Hematopoietic multipotent progenitor cell treated with erythropoietin and hydrocortisone succinate and interleukin-3 and kit ligand, for 8 days (in vitro differentiated cells): ENCODE measurements at regions not wholly inside any gene's neighbourhood (a gene's known extent, or its start where the extent isn't known, plus 50 kb on each side); places are given as distances from the start of the nearest gene placed in this dataset.

Source experiments
- DNase-seq: peaks from one replicate; pipeline ENCODE4 v3.0.0-alpha.2; 2015

GRCh38 chr13:34647379-34648150, 294.5 kb upstream of the NBEA start:
- DNase-seq: no peak

- no peak for DNase-seq
Measured at GRCh38 chr13:34654203-34654602, 287.9 kb upstream of the NBEA start.

DNA sequence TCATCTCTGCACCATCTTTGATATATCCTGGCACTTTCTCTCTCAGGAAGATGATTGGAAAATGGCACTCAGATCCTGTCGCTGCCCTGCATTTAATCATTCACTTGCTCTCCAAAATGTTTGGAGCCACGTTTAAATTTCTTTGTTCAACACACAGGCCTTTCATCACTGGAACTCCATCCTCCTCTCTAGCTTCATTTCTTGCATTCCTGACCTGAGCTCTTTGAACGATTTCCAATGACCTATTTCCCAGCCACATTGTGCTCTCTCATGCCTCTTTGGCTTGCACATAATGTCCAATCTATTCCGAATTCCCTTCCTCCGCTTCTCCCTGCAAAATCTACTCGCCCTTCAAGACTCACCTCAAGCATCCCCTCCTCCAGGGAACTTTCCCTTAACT, 287.4 kb upstream of the NBEA start:
- no peak for DNase-seq

DNA sequence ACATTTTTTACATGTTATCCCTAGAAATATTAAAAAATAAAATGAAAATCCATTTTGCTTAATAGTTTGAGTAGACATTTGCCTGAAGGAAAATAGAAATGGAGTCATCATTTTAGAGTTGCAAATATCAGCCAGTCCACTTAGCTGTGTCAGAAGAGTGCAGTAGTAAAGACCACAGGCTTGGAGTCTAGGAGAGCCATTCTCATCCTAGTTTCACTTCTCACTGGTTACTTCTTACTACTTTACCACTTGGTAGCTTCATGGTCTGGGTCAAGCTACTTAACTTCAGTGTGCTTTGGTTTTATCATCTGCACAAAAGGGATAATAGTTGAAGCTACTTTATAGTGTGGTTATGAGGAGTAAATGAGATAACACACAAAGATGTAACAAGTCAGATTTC, 286.5 kb upstream of the NBEA start:
- no peak for DNase-seq

GRCh38 chr13:34657716-34658115, 284.4 kb upstream of the NBEA start:
- no peak for DNase-seq

- no peak for DNase-seq
Measured at GRCh38 chr13:34667286-34668218, 274.5 kb upstream of the NBEA start.

DNA sequence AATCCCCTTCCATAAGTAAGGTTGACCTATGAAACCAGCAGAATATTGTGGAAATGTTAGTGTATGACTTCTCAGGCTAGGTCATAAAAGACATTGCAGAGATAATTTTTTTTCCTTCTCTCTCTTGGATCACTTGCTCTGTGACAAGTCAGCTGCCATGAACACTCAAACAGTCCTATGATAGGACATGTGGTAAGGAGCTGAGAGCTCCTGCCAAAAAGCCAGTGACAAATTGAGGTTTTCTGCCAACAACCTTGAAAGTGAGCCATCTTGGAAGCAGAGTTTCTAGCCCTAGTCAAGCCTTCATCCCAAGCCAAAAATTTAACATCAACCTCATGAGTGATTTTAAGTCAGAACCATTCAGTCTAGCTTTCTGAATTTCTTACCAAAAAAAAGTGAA, 270.9 kb upstream of the NBEA start:
- DNase-seq: no peak

- no peak for DNase-seq
Measured at GRCh38 chr13:34672631-34673030, 269.4 kb upstream of the NBEA start.

DNA sequence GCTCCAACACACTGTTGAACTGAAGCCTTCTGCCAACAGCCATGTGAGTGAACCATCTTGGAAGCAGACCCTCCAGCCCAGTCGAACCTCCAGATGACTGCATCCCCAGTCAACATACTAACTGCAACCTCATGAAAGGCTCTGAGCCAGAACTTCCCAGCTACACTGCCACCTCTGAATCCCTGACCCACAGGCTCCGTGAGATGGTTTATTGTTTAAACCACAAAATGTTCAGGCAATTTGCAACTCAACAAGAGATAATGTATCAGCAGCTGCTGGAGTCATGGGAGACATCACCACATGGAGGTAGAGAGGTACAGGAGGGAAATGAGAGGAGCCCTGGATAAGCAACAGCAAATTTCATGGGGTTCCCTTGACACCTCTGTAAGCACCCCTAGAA, 266.4 kb upstream of the NBEA start:
- DNase-seq: no peak

- DNase-seq: no peak
Measured at GRCh38 chr13:34678154-34678553, 263.9 kb upstream of the NBEA start.

DNA sequence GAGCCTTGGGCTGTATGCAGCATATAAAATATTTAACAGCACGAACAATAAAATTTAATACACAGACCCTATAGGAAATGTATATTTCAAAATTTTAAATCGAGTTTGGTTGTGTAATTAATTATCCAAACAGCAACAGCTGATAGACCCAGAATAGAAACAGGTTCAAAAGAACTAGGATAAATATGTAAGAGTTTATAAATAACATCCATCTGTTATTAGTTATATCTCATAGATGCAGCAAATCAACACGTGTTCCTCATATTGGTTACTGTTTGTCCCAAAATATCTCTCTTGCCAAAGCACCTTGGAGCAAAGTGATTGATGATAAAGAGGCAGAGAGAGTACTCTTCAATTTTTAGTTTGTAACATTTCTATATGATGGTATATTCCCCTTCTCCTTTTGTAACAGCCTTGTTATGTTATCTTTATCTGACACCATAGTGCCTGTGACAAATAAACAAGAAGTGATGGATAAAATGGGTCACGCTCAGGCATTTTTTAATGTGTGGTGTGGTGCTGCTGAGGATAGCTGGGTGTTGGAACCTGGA, 260.6 kb upstream of the NBEA start:
- DNase-seq: no peak

DNA sequence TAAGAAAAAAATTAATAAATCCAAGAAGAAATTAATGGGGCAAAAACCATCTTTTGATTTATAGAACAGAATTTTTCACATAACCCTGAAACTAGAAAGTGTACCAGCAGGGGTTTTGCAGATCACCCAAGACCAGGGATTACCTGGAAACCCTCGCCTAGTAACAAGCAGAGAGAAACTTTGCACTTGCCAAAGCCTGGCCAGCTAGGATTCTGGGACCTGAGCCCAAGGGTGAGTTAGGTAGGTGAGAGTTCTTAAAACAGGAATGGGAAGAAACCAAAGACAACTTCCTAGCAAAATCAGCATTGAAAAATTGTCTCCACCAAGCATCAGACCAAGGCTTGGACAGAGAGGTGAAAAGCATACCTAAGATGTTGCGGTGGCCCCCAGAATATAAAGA, 247.0 kb upstream of the NBEA start:
- no peak for DNase-seq

DNA sequence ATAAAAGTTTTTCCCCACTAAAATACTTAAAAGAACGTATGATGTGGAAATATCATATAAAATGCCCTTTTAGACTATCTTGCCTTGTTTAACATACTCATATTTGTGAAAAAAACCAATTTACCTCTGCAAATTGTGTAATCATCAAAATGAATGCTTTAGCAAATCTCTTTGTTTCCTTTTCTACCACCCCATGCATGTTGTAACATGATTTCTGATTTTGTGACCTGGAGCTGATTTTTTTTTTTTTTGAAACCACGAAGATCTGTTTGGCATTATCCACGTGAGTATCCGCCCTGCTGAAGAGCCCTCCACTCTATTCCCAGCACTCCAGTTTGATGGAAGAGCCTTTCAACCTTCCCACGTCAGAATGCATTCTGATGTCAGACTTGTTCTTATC, 245.8 kb upstream of the NBEA start:
- no peak for DNase-seq

DNA sequence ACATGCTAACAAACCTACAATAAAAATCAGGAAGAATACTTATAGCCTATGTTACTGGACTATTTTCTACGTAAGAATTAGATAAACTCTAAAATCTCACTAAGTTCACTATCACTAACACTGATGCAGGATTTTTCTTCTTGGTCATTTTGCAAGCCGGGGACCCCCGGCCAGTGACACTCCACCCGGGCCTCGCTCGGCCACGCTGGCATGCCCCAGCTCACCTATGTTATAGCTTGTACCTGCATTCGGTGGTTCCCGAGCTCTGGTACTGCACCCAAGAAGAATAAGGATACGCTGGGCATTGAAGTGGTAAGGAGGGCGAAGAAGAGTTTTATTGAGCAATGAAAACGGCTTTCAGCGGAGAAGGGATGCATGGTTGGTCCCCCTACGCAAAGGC, 245.3 kb upstream of the NBEA start:
- no peak for DNase-seq

- no peak for DNase-seq
Measured at GRCh38 chr13:34698945-34699344, 243.1 kb upstream of the NBEA start.

DNA sequence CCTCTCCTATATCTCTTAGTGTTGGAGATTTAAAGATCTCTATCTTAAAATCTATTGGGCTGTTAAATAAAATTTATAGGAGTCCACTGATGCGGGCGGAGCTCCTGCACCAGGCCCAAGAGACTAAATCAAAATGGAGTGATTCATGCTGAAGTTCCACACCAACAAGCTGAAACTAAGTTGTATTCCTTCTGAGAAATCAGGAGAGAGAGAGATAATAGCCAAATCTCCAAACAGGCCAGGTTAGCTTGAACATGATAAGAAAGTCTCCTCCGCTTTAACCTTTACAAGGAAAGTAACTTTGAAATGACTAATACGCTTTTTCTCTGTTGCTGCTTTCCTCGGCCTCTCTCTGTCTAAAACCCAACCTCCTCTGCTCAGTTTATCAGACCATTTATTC, 241.9 kb upstream of the NBEA start:
- no peak for DNase-seq

GRCh38 chr13:34701919-34702318, 240.2 kb upstream of the NBEA start:
- DNase-seq: no peak

DNA sequence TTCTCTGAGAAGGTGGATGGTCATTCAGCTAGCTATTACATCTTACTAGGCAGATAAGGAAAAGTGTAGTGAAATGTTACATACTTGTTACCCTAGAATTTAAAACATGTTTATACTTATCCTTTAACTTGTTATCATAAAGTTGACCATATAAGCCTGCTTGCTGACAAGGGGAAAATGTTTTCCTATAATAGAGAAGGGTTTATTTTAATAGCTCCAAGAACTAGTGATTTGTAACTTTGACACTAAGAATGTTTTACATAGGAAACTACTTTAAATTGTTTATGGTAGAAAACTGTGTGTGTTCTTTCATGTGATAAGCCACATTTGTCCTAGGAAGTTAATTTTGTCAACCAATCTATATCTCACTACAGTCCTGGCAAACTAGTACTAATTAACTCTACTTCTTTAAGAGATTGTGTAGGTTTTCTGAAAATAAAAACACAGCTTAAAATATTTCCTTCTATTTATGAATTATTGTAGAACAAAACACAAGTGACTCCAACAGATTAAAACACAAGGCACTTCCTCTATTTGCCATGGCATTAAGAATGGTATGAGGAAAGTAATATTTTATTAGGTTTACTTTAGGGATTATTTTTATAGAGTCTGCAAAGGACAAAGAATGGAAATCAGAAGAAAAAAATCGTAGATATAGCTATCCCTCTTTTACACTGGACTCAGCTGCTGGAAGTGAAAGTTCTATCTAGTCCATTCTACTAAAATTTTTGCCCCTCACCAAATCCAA, 233.3 kb upstream of the NBEA start:
- DNase-seq: no peak

GRCh38 chr13:34719060-34719875, 222.8 kb upstream of the NBEA start:
- DNase-seq: no peak

GRCh38 chr13:34720618-34721017, 221.5 kb upstream of the NBEA start:
- DNase-seq: no peak

DNA sequence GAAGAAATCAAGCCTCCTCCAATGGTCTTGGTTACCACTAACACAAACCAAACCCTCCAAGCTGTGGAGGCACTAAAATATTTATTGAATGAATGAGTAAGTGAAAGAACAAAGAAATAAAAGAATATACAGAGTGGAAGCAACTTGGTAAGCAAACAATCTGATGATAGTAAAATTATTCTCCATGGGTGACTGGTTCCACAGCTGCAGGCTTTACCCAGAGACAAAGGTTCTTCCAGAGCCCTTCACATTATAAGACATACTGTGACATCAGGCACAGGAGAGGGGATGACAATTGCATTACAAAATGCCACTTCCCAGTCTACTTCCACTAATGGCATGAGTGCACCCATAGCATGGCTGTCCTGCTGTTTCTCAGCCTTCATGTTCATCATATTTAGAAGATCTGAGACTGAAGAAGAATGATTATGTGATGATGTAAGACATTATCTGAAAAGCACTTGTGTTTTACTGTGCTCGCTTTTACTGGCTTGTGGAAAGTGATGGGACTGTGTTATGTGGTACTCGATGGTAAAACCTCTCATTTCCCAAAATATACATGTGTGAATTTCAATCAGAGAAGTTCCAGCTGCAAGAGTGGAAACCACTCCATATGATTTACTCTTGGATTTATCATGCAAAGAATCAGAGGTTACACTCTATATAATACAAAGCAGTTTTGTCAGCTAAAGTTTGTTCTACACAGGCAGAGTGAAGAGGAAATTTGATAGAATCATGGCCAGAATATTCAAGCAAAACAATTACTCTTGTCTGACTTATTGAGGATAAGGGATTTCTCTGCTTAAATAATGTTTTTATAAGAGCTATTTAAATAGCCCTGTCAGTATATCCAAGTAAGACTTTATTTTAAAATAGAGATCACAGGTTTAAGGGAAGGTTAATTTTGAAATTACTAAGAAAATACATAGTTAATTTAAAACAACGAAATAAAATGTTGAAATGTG, 220.2 kb upstream of the NBEA start:
- DNase-seq: no peak
